H9 (cell line): ENCODE measurements at regions not wholly inside any gene's neighbourhood (a gene's known extent, or its start where the extent isn't known, plus 50 kb on each side); places are given as distances from the start of the nearest gene placed in this dataset.

Experiments
- DNase-seq: peaks from one replicate; pipeline ENCODE4 v3.0.0-alpha.2; 2017
- H2AFZ ChIP-seq: one replicate; pipeline ENCODE4 v1.6.1; 2013; ENCODE audit warnings: mild to moderate bottlenecking, low read length, control low read depth, moderate library complexity
- H2AK5ac ChIP-seq: 2 replicates; pipeline ENCODE4 v1.6.1; 2013; ENCODE audit warnings: low read length, control low read depth, mixed read lengths; ENCODE audit not compliant: insufficient read length
- H2BK120ac ChIP-seq: one replicate; pipeline ENCODE4 v1.6.1; 2013; ENCODE audit warnings: low read depth, mild to moderate bottlenecking, low read length, control low read depth, inconsistent platforms; ENCODE audit not compliant: poor library complexity, severe bottlenecking
- H2BK12ac ChIP-seq: 2 replicates; pipeline ENCODE4 v1.6.1; 2013; ENCODE audit warnings: low read length, control low read depth, mixed read lengths, low read depth; ENCODE audit not compliant: insufficient read length
- H2BK15ac ChIP-seq: 2 replicates; pipeline ENCODE4 v1.6.1; 2013; ENCODE audit warnings: low read depth, low read length, control low read depth
- H2BK20ac ChIP-seq: one replicate; pipeline ENCODE4 v1.6.1; 2013; ENCODE audit warnings: low read depth, mild to moderate bottlenecking, low read length, control low read depth, inconsistent platforms; ENCODE audit not compliant: poor library complexity, severe bottlenecking
- H2BK5ac ChIP-seq: 2 replicates; pipeline ENCODE4 v1.6.1; 2013; ENCODE audit warnings: low read length, control low read depth, mixed read lengths; ENCODE audit not compliant: insufficient read length
- H3K14ac ChIP-seq: 2 replicates; pipeline ENCODE4 v1.6.1; 2013; ENCODE audit warnings: low read length, control low read depth; ENCODE audit not compliant: insufficient read depth
- H3K18ac ChIP-seq: 2 replicates; pipeline ENCODE4 v1.6.1; 2013; ENCODE audit warnings: low read depth, mild to moderate bottlenecking, mixed read lengths, low read length, control low read depth; ENCODE audit not compliant: insufficient read length
- H3K23ac ChIP-seq: 2 replicates; pipeline ENCODE4 v1.6.1; 2013; ENCODE audit warnings: low read length, control low read depth, mixed read lengths, low read depth; ENCODE audit not compliant: insufficient read length
- H3K23me2 ChIP-seq: 2 replicates; pipeline ENCODE4 v1.6.1; 2013; ENCODE audit warnings: low read depth, mild to moderate bottlenecking, mixed read lengths, low read length, control low read depth; ENCODE audit not compliant: insufficient read length, poor library complexity, severe bottlenecking
- H3K27ac ChIP-seq: 2 replicates; pipeline ENCODE4 v1.5.1; 2013; ENCODE audit warnings: low read length, control low read depth, mixed read lengths, low read depth; ENCODE audit not compliant: insufficient read length
- H3K27me3 ChIP-seq: 2 replicates; pipeline ENCODE4 v1.6.1; 2013; ENCODE audit warnings: low read length, control low read depth, inconsistent platforms; ENCODE audit not compliant: insufficient read depth
- H3K4ac ChIP-seq: 2 replicates; pipeline ENCODE4 v1.6.1; 2013; ENCODE audit warnings: low read depth, mild to moderate bottlenecking, control low read depth, inconsistent platforms, low read length, moderate library complexity
- H3K4me1 ChIP-seq: 2 replicates; pipeline ENCODE4 v1.6.1; 2013; ENCODE audit warnings: low read length, control low read depth, inconsistent platforms; ENCODE audit not compliant: insufficient read depth
- H3K4me2 ChIP-seq: 2 replicates; pipeline ENCODE4 v1.6.1; 2013; ENCODE audit warnings: low read length, control low read depth, mixed read lengths; ENCODE audit not compliant: insufficient read length, insufficient read depth
- H3K56ac ChIP-seq: 2 replicates; pipeline ENCODE4 v1.6.1; 2013; ENCODE audit warnings: low read depth, mild to moderate bottlenecking, mixed read lengths, low read length, control low read depth; ENCODE audit not compliant: insufficient read length
- H3K79me1 ChIP-seq: 2 replicates; pipeline ENCODE4 v1.6.1; 2013; ENCODE audit warnings: low read depth, mild to moderate bottlenecking, moderate library complexity, low read length, control low read depth, inconsistent platforms; ENCODE audit not compliant: insufficient read depth, poor library complexity, severe bottlenecking
- H3K79me2 ChIP-seq: 2 replicates; pipeline ENCODE4 v1.6.1; 2013; ENCODE audit warnings: low read length, control low read depth, inconsistent platforms; ENCODE audit not compliant: insufficient read depth
- H3K9ac ChIP-seq: 2 replicates; pipeline ENCODE4 v1.6.1; 2013; ENCODE audit warnings: low read length, control low read depth, mixed read lengths; ENCODE audit not compliant: insufficient read length; ENCODE audit errors: extremely low read depth
- H3K9me3 ChIP-seq: one replicate; pipeline ENCODE4 v1.6.1; 2013; ENCODE audit warnings: low read depth, low read length, inconsistent platforms; ENCODE audit not compliant: control insufficient read depth
- H3T11ph ChIP-seq: one replicate; pipeline ENCODE4 v1.6.1; 2013; ENCODE audit warnings: mild to moderate bottlenecking, low read length, control low read depth, inconsistent platforms
- H4K20me1 ChIP-seq: one replicate; pipeline ENCODE4 v1.6.1; 2013; ENCODE audit not compliant: control insufficient read depth, insufficient read length, insufficient read depth
- H4K5ac ChIP-seq: 2 replicates; pipeline ENCODE4 v1.6.1; 2013; ENCODE audit warnings: low read depth, mild to moderate bottlenecking, mixed read lengths, low read length, control low read depth; ENCODE audit not compliant: insufficient read length
- H4K8ac ChIP-seq: replicated peaks from 2 replicates; pipeline ENCODE4 v1.6.1; 2013; ENCODE audit warnings: low read length, control low read depth, mixed read lengths, low read depth; ENCODE audit not compliant: insufficient read length
- H4K91ac ChIP-seq: 2 replicates; pipeline ENCODE4 v1.6.1; 2013; ENCODE audit warnings: low read depth, mild to moderate bottlenecking, moderate library complexity, mixed read lengths, low read length, control low read depth; ENCODE audit not compliant: insufficient read length
- H3K27ac Mint-ChIP-seq, 3 experiments: 2 replicates in 2 of 3; 3 replicates in 1 of 3; pipeline ENCODE4 v1.8.0; 2020 to 2021; ENCODE audit warnings: mixed read lengths in 3 of 3, mild to moderate bottlenecking in 1 of 3, moderate library complexity in 1 of 3
- H3K27me3 Mint-ChIP-seq: 2 replicates; pipeline ENCODE4 v1.8.0; 2021; ENCODE audit warnings: low read depth, mild to moderate bottlenecking, moderate library complexity, mixed read lengths
- H3K36me3 Mint-ChIP-seq, 3 experiments: 2 replicates in 2 of 3; 3 replicates in 1 of 3; pipeline ENCODE4 v1.8.0; 2020 to 2021; ENCODE audit warnings: low read depth in 3 of 3, mixed read lengths in 3 of 3; ENCODE audit not compliant: insufficient read depth in 1 of 3
- H3K4me1 Mint-ChIP-seq, 2 experiments: 2 replicates each; pipeline ENCODE4 v1.8.0; 2020; ENCODE audit warnings: mixed read lengths in 2 of 2
- H3K4me3 Mint-ChIP-seq, 2 experiments: 2 replicates in 1 of 2; 3 replicates in 1 of 2; pipeline ENCODE4 v1.8.0; 2020 to 2021; ENCODE audit warnings: mild to moderate bottlenecking in 2 of 2, mixed read lengths in 2 of 2, moderate library complexity in 1 of 2
- H3K9me3 Mint-ChIP-seq, 2 experiments: 2 replicates in 1 of 2; 3 replicates in 1 of 2; pipeline ENCODE4 v1.8.0; 2020; ENCODE audit warnings: mild to moderate bottlenecking in 2 of 2, mixed read lengths in 2 of 2, moderate library complexity in 1 of 2
- WGBS: extraction: QIAGEN DNeasy Blood & Tissue Kit; methylation state at CpG from one replicate; pipeline ENCODE4 v1.1.7; 2013; ENCODE audit warnings: missing lambda C conversion rate, low lambda C conversion rate, mixed read lengths; ENCODE audit not compliant: insufficient read length; ENCODE audit errors: extremely low coverage; 5-methylcytosine and 5-hydroxymethylcytosine counted together
- TF ChIP-seq, protein P1 (sequence below): fragments of 200-600 bp; sonication (generic); conservative IDR thresholded peaks from 3 replicates; pipeline ENCODE4 v1.8.0; 2021; ENCODE audit warnings: antibody characterized with exemption, mild to moderate bottlenecking

DNA sequence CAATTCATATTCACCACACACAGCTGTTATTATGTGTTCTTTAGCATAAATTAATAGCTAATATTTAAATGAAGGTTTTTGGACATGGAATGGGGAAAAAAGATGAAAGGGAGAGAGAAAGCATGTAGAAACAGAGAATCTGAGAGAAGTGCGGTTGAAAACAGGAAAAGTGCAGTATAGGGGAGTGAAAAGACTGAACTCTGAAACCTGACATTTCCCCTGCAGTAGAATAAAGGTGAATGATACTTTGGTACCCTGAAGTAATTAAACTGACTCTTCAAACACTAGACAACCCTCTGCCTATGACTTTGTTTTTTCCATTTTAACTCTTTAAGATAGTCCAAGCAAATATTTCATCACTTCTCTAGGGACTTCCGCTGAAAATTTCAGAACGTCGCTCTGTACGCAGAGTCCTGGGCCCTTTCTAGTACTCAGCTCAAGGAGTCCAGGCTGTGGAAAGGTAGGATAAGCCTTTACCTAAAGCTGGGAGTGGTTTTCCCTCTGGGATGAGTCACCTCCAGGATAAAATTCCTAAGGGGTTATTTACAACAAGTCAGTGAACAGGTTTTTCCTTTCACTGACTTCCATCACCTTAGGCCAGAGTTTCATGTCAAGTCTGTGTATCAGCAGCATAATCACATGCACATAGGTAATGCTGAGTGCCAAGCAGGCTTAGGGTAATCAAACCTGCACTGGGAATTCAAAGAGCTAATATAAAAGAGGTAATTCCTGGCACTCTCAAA lies 614.5 kb downstream of the PKHD1 start:
- Histone ChIP-seq H3K27ac (no peak overlapping the region), H3K9ac (no peak overlapping the region), H3K56ac (no peak overlapping the region)

More for the DNA sequence above, 614.5 kb downstream of the PKHD1 start:
- no peak overlapping the region for H3K14ac ChIP-seq
- H3K23ac ChIP-seq: no peak overlapping the region
- H2BK20ac ChIP-seq: no peak overlapping the region
- no CpG with 5 or more reads among the region's 5 CpGs for WGBS
- no peak for DNase-seq
- H3K27me3 Mint-ChIP-seq: no peaks in the 10 kb centered on the region
- no peak overlapping the region for H3K4me2 ChIP-seq
- no peak overlapping the region for H4K5ac ChIP-seq
- peak overlapping the region in 1 of 3 experiments; percentile 2; a peak in 1 of 7 replicates for H3K27ac Mint-ChIP-seq
- no peak overlapping the region for H3K4ac ChIP-seq
- H2AFZ ChIP-seq: no peak overlapping the region
- no peak overlapping the region for H4K91ac ChIP-seq
- H3T11ph ChIP-seq: no peak overlapping the region
- no peak overlapping the region for H2BK120ac ChIP-seq
- H3K36me3 Mint-ChIP-seq: no peaks in the 10 kb centered on the region
- H3K79me2 ChIP-seq: no peaks in the 10 kb centered on the region
- TF ChIP-seq, protein P1, sequence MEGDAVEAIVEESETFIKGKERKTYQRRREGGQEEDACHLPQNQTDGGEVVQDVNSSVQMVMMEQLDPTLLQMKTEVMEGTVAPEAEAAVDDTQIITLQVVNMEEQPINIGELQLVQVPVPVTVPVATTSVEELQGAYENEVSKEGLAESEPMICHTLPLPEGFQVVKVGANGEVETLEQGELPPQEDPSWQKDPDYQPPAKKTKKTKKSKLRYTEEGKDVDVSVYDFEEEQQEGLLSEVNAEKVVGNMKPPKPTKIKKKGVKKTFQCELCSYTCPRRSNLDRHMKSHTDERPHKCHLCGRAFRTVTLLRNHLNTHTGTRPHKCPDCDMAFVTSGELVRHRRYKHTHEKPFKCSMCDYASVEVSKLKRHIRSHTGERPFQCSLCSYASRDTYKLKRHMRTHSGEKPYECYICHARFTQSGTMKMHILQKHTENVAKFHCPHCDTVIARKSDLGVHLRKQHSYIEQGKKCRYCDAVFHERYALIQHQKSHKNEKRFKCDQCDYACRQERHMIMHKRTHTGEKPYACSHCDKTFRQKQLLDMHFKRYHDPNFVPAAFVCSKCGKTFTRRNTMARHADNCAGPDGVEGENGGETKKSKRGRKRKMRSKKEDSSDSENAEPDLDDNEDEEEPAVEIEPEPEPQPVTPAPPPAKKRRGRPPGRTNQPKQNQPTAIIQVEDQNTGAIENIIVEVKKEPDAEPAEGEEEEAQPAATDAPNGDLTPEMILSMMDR: no peak
- H2BK12ac ChIP-seq: no peak overlapping the region
- no peak overlapping the region for H2BK5ac ChIP-seq
- no peak overlapping the region for H4K8ac ChIP-seq
- no peaks in the 10 kb centered on the region for H3K27me3 ChIP-seq
- no peak overlapping the region for H2BK15ac ChIP-seq
- H4K20me1 ChIP-seq: no peaks in the 10 kb centered on the region
- no peak overlapping the region for H3K18ac ChIP-seq
- no peaks in the 10 kb centered on the region for H3K79me1 ChIP-seq
- H3K4me1 ChIP-seq: no peaks in the 10 kb centered on the region
- H2AK5ac ChIP-seq: no peak overlapping the region
- peaks cover 0 to 17% of the 10 kb centered on the region in 2 experiments; a peak in 3 of 4 replicates for H3K4me1 Mint-ChIP-seq
- no peak overlapping the region for H3K4me3 Mint-ChIP-seq
- no peaks in the 10 kb centered on the region; a peak in 1 of 5 replicates for H3K9me3 Mint-ChIP-seq
- no peaks in the 10 kb centered on the region for H3K9me3 ChIP-seq
- peaks cover 2% of the 10 kb centered on the region for H3K23me2 ChIP-seq
